GM13977 (cell line): ENCODE measurements at regions not wholly inside any gene's neighbourhood (a gene's known extent, or its start where the extent isn't known, plus 50 kb on each side); places are given as distances from the start of the nearest gene placed in this dataset.

Source experiments
- DNase-seq: peaks from one replicate; pipeline ENCODE4 v3.0.0; 2012; ENCODE audit warnings: low spot score
- in situ Hi-C: fragments of 300-500 bp; cut with MboI; formaldehyde crosslinking; loops from one replicate; pipeline ENCODE4 v1.12.0; 2022; ENCODE audit warnings: low sequenced_read_pairs, low pct_unique_long_range_greater_than_20kb, mixed read lengths, inconsistent platforms; ENCODE audit not compliant: unreplicated experiment
- TF ChIP-seq, protein P1 (sequence below): IDR thresholded peaks from 2 replicates; pipeline ENCODE4 v1.5.1; 2012; ENCODE audit warnings: mild to moderate bottlenecking, control low read depth; ENCODE audit not compliant: insufficient read depth; ENCODE audit errors: extremely low read depth, missing control alignments

DNA sequence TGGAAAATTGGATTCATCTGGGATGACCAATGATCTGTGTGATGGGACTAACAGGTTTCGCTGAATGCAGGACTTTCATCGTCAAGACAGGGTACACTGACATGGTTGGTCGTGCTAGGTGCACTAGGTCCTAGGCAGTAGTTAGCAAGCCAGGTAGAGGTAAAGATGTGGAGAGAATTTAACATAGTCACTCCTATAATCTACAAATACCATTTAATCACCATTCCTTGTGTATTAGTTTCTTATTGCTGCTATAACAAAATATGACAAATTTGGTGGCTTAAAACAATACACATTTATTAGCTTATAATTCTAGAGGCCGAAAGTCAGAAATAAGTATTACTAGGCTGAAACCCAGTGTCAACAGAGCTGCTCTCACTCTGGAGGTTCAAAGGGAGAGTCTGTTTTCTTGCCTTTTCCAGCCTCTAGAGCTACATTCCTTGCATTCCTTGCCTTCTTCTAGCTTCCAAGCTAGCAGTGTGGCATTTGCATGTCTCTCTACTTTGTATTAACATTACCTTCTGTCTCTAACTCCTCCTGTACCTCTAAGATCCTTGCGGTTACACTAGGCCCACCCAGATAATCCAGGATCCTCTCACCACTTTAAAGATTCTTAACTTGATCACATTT, 98.7 kb upstream of the GRIA3 start:
- in situ Hi-C loops: no loop called here
- DNase-seq: no peak
- TF ChIP-seq, protein P1, sequence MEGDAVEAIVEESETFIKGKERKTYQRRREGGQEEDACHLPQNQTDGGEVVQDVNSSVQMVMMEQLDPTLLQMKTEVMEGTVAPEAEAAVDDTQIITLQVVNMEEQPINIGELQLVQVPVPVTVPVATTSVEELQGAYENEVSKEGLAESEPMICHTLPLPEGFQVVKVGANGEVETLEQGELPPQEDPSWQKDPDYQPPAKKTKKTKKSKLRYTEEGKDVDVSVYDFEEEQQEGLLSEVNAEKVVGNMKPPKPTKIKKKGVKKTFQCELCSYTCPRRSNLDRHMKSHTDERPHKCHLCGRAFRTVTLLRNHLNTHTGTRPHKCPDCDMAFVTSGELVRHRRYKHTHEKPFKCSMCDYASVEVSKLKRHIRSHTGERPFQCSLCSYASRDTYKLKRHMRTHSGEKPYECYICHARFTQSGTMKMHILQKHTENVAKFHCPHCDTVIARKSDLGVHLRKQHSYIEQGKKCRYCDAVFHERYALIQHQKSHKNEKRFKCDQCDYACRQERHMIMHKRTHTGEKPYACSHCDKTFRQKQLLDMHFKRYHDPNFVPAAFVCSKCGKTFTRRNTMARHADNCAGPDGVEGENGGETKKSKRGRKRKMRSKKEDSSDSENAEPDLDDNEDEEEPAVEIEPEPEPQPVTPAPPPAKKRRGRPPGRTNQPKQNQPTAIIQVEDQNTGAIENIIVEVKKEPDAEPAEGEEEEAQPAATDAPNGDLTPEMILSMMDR: no peak

DNA sequence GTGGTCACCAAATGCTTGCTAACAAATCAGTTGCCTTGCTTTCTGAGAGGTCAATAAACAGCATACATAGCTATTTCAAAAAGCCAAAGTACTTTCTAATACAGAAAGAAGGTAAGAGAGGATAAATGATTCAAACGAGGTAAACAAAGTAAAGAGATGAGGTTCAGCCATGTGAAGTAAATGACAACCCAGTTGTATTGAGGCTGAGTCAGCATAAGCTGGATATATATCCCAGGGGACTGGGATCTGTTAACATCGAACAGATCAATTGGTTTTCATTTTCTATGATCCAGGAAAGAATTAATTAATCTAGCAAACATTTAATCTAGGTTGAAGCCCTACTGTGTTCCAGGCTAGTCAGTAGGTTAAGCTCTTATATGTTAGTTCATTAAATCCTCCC, 97.3 kb upstream of the GRIA3 start:
- in situ Hi-C loops: no loop called here
- TF ChIP-seq, protein P1: no peak

DNA sequence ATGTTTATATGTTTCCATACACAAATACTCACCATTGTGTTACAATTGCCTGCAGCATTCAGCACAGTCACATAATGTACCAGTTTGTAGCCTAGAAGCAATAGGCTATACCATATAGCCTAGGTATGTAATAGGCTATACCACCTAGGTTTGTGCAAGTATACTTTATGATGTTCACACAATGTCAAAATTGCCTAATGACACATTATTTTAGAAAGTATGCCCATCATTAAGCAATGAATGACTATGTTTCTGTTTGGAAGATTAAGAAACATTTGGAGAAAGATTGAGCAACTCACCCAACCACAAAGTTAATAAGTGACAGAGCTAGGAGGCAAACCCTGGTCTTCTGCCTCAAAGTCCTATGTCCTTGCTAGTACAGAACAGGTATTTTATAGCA, 96.8 kb upstream of the GRIA3 start:
- in situ Hi-C loops: no loop called here
- TF ChIP-seq, protein P1: no peak
- DNase-seq: no peak

More for the DNA sequence above, 97.3 kb upstream of the GRIA3 start:
- DNase-seq: no peak

DNA sequence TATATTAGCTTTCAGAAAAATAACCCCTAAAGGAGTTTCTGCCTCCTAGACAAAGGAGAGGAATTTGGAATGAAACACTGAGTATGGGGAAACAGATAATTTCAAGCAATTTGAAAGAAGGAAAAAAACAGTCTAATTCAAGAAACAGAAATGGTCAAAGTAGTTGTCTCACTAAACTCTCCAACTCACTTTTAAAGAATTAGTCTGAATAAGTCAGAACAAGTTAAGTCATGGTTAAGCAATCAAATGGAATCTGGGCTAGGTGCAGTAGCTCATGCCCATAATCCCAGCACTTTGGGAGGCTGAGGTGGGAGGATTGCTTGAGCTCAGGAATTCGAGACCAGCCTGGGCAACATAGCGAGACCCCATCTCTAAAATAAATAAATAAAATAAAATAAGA, 95.7 kb upstream of the GRIA3 start:
- DNase-seq: no peak
- TF ChIP-seq, protein P1: no peak
- in situ Hi-C loops: no loop called here

DNA sequence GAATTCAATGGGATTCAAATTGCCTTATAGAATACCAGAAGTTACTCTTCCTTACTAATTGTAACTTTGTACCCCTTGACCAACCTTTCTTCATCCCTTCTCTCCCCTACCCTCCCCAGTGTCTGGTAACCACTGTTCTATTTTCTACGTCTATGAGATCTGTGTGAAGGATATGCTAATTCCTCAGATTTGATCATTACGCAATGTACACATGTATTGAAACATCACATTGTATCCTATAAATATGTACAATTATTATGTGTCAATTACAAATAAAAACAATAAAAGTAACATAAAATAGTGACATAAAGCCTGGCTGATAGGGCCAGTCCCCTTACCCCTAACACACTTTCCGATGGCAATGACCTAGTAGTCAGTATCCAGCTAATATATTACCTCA, 95.1 kb upstream of the GRIA3 start:
- no peak for DNase-seq
- TF ChIP-seq, protein P1: no peak
- in situ Hi-C loops: no loop called here

DNA sequence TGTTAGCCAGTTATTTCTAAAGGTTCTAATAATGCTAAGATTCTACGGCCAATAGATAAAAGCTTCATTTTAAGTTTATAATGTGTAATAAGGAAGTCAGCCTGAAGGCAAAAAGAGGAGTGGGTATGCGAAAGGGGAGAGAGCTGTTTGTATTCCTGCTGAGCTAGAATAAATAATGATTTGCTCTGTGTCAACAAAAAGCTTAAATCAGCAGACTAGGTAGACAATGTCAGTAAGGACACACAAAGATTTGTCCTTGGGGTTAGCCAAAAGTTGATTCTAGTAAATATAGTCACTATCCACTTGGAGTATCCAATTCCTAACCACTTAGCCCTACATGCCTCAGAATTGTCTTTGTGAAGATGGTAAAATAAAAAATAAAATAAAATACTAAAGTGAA, 90.3 kb upstream of the GRIA3 start:
- no peak for DNase-seq
- in situ Hi-C loops: no loop called here
- TF ChIP-seq, protein P1: no peak
